Fibroblast of lung (primary cell): ENCODE measurements at regions not wholly inside any gene's neighbourhood (a gene's known extent, or its start where the extent isn't known, plus 50 kb on each side); places are given as distances from the start of the nearest gene placed in this dataset.

ENCODE experiments used
- DNase-seq, 2 donors: peaks; one replicate each; pipeline versions ENCODE4 v3.0.0 to v3.0.0-alpha.2; 2010; ENCODE audit warnings: low read depth in 2 of 2
- H2AFZ ChIP-seq: 2 replicates; pipeline ENCODE4 v1.5.1; 2012; ENCODE audit warnings: low read length, control low read depth, inconsistent platforms
- H3K27ac ChIP-seq: 2 replicates; pipeline ENCODE4 v1.5.1; 2011; ENCODE audit warnings: low read length, control low read depth; ENCODE audit not compliant: insufficient read depth
- H3K27me3 ChIP-seq: 2 replicates; pipeline ENCODE4 v1.5.1; 2011; ENCODE audit warnings: mild to moderate bottlenecking, low read length; ENCODE audit not compliant: control insufficient read depth, insufficient read depth
- H3K36me3 ChIP-seq: 2 replicates; pipeline ENCODE4 v1.5.1; 2011; ENCODE audit warnings: low read length; ENCODE audit not compliant: control insufficient read depth, insufficient read depth
- H3K4me1 ChIP-seq: 2 replicates; pipeline ENCODE4 v1.5.1; 2011; ENCODE audit warnings: low read length; ENCODE audit not compliant: control insufficient read depth, insufficient read depth; ENCODE audit errors: extremely low read depth
- H3K4me2 ChIP-seq: 2 replicates; pipeline ENCODE4 v1.5.1; 2011; ENCODE audit warnings: low read length, control low read depth; ENCODE audit not compliant: insufficient read depth; ENCODE audit errors: extremely low read depth
- H3K4me3 ChIP-seq, 4 experiments: fragments of 200-600 bp in 1 of 4; sonication (generic) in 1 of 4; replicated peaks in 1 of 4; 2 replicates each; pipeline ENCODE4 v1.5.1; 2011 to 2016; ENCODE audit warnings: low read length in 4 of 4, low read depth in 3 of 4, mild to moderate bottlenecking in 3 of 4, control low read depth in 2 of 4, inconsistent platforms in 1 of 4, mixed read lengths in 1 of 4; ENCODE audit not compliant: insufficient read depth in 1 of 4; ENCODE audit errors: control extremely low read depth in 1 of 4
- H3K79me2 ChIP-seq: 2 replicates; pipeline ENCODE4 v1.5.1; 2012; ENCODE audit warnings: mild to moderate bottlenecking, low read length, inconsistent platforms; ENCODE audit not compliant: control insufficient read depth, insufficient read depth
- H3K9ac ChIP-seq: 2 replicates; pipeline ENCODE4 v1.5.1; 2011; ENCODE audit warnings: mild to moderate bottlenecking, low read length, control low read depth; ENCODE audit not compliant: insufficient read depth
- H3K9me3 ChIP-seq: 2 replicates; pipeline ENCODE4 v1.5.1; 2012; ENCODE audit warnings: low read depth, low read length; ENCODE audit not compliant: control insufficient read depth, insufficient read depth
- H4K20me1 ChIP-seq: 2 replicates; pipeline ENCODE4 v1.5.1; 2011; ENCODE audit warnings: low read length; ENCODE audit not compliant: control insufficient read depth, insufficient read depth; ENCODE audit errors: extremely low read depth
- EZH2 ChIP-seq: IDR thresholded peaks from 2 replicates; pipeline ENCODE4 v1.5.1; 2012; ENCODE audit warnings: low read length, control low read depth, mild to moderate bottlenecking; ENCODE audit errors: missing control alignments
- TF ChIP-seq, protein P1 (sequence below), 2 donors: IDR thresholded peaks in 1 of 2; conservative IDR thresholded peaks in 1 of 2; 1 replicate in 1 of 2; 2 replicates in 1 of 2; pipeline ENCODE4 v1.5.1; 2011 to 2012; ENCODE audit warnings: low read length in 2 of 2, control low read depth in 1 of 2, inconsistent platforms in 1 of 2, low read depth in 1 of 2, mild to moderate bottlenecking in 1 of 2

DNA sequence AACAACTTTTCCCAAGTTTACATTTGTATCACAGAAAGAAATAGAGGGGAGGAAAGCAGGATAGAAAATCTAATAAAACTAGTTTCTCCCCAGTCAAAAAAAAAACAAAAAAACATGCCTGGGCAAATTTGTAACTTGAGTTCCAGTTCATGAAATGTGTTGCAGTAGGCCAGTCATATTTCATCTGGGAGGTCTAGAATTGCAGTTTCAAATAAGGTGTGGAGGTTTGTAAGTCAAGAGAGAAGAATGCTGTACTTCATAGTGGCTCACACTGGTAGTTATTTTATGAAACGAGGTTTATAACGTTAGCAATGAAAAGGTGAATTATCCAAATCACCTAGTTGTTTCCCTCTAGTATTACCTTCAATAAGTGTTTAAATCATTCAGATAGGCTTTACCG lies 1313.9 kb upstream of the SLC39A10 start:
- no peak overlapping the region for H2AFZ ChIP-seq

DNA sequence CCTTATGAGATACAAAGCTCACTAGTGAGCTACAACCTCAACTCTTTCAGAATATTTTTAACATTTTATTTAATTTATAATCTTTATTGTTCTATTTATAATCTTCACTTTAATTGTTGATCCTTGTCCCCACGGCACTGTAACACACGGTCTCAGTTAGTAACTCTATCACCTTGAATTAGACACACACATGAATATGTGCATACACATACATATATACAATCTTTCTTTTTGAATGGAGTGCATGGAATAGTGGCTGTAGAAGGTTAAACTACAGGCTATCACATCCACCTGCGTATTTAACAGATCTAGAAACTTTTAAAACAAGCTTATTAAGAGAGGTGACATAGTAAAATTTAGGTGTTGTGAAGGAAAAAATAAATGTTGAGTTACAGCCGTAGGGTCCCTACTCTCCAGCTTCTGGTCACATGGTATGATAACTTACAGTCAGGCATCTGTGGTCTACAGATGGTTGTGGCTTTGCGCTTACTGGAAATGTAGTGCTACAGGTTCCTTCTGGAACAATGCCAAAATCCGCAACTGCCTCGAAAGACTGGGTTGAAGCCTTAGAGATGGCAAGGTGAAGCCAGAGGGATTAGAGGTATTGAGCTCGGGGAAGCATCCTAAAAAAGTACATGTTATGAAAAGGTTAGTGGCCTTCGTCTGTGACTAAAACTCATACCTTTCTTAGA lies 1324.1 kb upstream of the SLC39A10 start:
- no peak overlapping the region for H3K9ac ChIP-seq
- H3K27me3 ChIP-seq: no peaks in the 10 kb centered on the region
- no peaks in the 10 kb centered on the region for H4K20me1 ChIP-seq
- H2AFZ ChIP-seq: no peak overlapping the region
- H3K36me3 ChIP-seq: no peaks in the 10 kb centered on the region
- H3K9me3 ChIP-seq: no peaks in the 10 kb centered on the region
- no peak overlapping the region for H3K27ac ChIP-seq
- TF ChIP-seq EZH2: no peak
- TF ChIP-seq, protein P1, sequence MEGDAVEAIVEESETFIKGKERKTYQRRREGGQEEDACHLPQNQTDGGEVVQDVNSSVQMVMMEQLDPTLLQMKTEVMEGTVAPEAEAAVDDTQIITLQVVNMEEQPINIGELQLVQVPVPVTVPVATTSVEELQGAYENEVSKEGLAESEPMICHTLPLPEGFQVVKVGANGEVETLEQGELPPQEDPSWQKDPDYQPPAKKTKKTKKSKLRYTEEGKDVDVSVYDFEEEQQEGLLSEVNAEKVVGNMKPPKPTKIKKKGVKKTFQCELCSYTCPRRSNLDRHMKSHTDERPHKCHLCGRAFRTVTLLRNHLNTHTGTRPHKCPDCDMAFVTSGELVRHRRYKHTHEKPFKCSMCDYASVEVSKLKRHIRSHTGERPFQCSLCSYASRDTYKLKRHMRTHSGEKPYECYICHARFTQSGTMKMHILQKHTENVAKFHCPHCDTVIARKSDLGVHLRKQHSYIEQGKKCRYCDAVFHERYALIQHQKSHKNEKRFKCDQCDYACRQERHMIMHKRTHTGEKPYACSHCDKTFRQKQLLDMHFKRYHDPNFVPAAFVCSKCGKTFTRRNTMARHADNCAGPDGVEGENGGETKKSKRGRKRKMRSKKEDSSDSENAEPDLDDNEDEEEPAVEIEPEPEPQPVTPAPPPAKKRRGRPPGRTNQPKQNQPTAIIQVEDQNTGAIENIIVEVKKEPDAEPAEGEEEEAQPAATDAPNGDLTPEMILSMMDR (conservative IDR thresholded peaks at IDR 0.05 in 1 of 2, IDR thresholded peaks at IDR 0.05 in 1 of 2; ENCODE audit: low read depth in 1 of 2, low read length in 2 of 2): no peak
- H3K4me2 ChIP-seq: no peak overlapping the region
- no peaks in the 10 kb centered on the region for H3K4me1 ChIP-seq
- no peak for DNase-seq
- H3K4me3 ChIP-seq: no peak overlapping the region
- no peaks in the 10 kb centered on the region for H3K79me2 ChIP-seq

More for the DNA sequence above, 1313.9 kb upstream of the SLC39A10 start:
- no peaks in the 10 kb centered on the region for H4K20me1 ChIP-seq
- no peaks in the 10 kb centered on the region for H3K27me3 ChIP-seq
- H3K9me3 ChIP-seq: no peaks in the 10 kb centered on the region
- DNase-seq: no peak
- no peak for TF ChIP-seq EZH2
- TF ChIP-seq, protein P1 (conservative IDR thresholded peaks at IDR 0.05 in 1 of 2, IDR thresholded peaks at IDR 0.05 in 1 of 2; ENCODE audit: low read depth in 1 of 2, low read length in 2 of 2): no peak
- no peak overlapping the region for H3K27ac ChIP-seq
- no peaks in the 10 kb centered on the region for H3K36me3 ChIP-seq
- H3K4me3 ChIP-seq: no peak overlapping the region
- no peak overlapping the region for H3K9ac ChIP-seq
- H3K79me2 ChIP-seq: no peaks in the 10 kb centered on the region
- no peak overlapping the region for H3K4me2 ChIP-seq
- no peaks in the 10 kb centered on the region for H3K4me1 ChIP-seq

DNA sequence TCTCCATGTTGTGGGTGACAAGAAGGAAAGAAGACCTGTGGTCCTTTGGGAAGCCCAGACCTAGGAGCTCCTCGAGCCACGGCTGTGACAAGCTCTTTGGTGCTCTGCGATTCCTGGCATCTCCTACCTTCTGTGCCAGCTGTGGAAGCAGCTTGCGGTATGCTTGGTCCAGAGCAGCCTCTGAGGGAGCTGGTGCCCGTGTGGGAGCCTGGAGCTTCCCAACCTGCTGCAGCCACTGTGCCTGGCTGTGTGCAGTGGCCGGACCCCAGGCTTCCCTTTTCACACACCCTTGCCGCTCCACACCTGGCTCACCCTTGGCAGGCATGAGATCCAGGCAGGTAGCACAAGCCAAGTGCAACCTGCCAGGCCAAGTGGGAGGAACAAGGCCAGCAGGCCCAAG lies 1328.6 kb upstream of the SLC39A10 start:
- no peak for DNase-seq
- Histone ChIP-seq H3K4me1 (no peaks in the 10 kb centered on the region), H3K36me3 (no peaks in the 10 kb centered on the region), H3K27ac (no peak overlapping the region), H3K4me3 (no peak overlapping the region), H3K9ac (no peak overlapping the region), H3K4me2 (no peak overlapping the region), H3K27me3 (no peaks in the 10 kb centered on the region), H3K9me3 (no peaks in the 10 kb centered on the region), H2AFZ (no peak overlapping the region), H4K20me1 (no peaks in the 10 kb centered on the region), H3K79me2 (no peaks in the 10 kb centered on the region)
- TF ChIP-seq, protein P1 (conservative IDR thresholded peaks at IDR 0.05 in 1 of 2, IDR thresholded peaks at IDR 0.05 in 1 of 2; ENCODE audit: low read depth in 1 of 2, low read length in 2 of 2): no peak
- TF ChIP-seq EZH2: no peak
